ENCODE measurements at regions not wholly inside any gene's neighbourhood (a gene's known extent, or its start where the extent isn't known, plus 50 kb on each side); places are given as distances from the start of the nearest gene placed in this dataset.

DNA sequence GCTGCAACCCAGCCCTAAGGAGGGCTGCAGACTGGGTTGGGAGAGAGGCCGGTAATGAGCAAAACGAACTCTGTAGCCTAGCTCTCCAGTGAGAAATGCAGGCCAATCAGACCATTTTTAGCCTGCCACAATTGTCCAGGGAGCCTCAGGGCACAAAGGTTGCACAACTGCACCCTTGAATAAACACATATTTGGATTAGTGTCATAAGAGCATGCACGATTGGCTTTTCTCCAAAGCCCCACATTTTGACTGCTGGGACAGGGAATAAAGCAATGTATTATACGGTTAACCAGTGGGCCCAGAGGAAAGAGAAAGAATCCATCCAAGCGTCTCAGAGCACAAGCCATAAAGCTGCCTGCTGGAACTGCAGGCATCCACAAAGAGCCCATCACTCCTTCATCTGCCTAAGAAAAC is 729.4 kb upstream of the SGCG start:
- TF ChIP-seq, protein P1, sequence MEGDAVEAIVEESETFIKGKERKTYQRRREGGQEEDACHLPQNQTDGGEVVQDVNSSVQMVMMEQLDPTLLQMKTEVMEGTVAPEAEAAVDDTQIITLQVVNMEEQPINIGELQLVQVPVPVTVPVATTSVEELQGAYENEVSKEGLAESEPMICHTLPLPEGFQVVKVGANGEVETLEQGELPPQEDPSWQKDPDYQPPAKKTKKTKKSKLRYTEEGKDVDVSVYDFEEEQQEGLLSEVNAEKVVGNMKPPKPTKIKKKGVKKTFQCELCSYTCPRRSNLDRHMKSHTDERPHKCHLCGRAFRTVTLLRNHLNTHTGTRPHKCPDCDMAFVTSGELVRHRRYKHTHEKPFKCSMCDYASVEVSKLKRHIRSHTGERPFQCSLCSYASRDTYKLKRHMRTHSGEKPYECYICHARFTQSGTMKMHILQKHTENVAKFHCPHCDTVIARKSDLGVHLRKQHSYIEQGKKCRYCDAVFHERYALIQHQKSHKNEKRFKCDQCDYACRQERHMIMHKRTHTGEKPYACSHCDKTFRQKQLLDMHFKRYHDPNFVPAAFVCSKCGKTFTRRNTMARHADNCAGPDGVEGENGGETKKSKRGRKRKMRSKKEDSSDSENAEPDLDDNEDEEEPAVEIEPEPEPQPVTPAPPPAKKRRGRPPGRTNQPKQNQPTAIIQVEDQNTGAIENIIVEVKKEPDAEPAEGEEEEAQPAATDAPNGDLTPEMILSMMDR (IDR thresholded peaks at IDR 0.05) = no peak
- TF ChIP-seq POLR2AphosphoS5 (IDR thresholded peaks at IDR 0.05) = no peak
- TF ChIP-seq POLR2A (IDR thresholded peaks at IDR 0.05) = no peak
